Retina (tissue), 1 donor: ENCODE measurements at regions not wholly inside any gene's neighbourhood (a gene's known extent, or its start where the extent isn't known, plus 50 kb on each side); places are given as distances from the start of the nearest gene placed in this dataset.

Experiments
- DNase-seq: peaks from one replicate; pipeline ENCODE4 v3.0.0-alpha.2; 2016

DNA sequence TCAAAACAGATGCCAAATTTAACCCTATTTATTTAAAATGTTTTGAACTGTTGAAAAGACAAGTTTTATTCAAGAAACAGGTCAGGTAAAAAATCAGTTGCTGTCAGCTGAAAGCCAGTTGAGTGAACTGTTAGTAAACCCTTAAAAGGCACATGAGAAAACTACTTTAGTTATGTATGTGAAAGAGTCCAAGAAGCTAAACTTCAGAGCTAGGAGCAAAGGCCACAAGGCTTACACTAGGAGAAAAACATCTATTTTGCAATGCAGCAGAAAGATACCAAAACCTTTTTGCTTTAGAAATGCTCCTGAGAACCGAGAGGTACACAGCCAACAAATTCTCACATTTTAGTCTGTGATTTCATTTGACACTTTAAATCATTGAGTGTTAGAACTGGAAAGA lies 375.2 kb downstream of the FSCB start:
- DNase-seq = no peak

DNA sequence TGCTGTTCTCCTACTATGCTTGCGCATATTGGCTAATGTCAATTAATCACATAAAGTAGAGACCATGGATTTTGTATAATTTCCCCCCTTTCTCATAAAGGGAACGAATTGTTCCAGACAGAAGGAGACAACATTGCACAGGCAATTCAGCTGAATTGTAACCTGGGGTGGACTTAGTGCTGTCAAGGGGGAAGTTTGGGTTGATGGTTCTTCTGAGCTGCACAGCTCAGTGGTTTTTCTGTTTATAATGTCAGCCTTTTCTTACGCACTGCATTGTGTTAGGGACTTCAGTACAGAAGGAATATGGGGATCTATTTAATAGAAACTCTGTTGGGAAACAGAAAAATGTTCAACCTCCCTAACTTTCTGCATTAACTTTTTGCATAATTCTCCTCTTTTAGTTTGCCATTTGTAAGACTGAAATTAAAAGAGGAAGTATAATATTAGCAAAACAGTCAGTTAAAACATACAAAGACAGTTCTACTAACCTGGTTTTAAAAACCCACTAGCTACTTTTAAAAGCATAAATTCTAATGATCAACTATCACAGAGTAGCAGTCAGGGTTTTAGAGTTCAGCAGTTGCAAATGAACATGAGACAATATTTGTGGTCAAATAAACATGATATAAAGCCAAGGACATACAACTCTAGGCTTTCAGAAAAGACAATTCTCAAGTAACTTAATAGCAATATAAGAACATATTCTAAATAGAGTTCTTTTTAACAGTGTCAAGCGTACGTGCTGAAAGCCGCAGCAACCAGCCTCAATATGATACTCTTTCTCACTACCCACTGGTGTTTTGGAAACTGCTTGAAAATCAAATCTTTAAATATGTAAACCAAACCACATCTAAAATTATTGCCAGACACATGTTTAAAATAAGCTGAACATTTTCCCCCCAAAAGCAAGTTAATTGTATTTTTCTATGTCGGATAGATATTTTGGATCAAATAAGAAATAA lies 393.0 kb downstream of the FSCB start:
- no peak for DNase-seq

DNA sequence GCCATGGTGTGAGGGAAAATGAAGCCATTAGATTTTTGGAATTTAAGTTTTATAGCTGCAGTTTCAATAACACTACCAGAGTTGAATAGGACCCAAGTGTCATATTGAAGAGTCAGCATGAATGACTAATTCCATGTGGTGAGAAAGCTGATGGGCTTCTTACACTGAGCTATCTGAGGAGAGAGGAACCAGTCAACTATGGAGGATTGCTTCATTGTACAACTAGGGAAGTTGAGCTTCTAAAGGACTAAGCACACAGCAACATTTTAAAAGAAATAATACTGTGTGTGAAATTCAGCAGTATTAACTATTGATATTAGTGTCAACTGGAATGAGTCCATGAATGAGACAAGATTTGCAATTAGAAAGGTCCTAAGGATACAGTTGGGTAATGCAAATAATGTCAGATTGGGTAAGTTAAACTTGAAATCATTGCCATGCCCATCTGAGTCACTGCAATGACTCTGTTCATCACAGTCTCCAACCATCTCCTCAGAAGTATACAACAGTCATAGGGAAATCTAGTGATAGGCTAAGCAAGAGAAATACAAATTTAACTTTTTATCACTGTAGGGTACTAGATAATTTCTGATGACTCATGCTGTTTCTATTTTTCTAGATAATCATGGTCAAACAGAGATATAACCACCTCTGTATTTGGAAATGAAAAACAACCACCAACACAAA lies 394.2 kb downstream of the FSCB start:
- DNase-seq = no peak

DNA sequence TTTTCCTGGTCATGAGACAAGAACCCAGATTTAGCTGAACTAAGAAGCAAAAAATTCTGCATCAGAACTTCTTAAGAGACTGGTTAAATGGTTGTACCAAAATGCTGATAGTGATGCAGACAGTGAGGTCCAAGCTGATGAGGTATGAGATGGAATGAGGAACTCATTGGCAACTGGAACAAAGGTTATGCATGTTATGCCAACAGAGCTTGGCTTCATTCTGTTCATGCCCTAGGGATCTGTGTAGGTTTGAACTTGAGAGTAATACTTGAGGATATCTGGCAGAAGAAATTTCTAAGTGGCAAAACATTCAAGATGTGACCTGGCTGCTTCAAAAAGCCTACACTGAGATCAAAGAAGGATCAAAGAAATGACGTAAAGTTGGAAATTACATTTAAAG lies 398.0 kb downstream of the FSCB start:
- DNase-seq = no peak

DNA sequence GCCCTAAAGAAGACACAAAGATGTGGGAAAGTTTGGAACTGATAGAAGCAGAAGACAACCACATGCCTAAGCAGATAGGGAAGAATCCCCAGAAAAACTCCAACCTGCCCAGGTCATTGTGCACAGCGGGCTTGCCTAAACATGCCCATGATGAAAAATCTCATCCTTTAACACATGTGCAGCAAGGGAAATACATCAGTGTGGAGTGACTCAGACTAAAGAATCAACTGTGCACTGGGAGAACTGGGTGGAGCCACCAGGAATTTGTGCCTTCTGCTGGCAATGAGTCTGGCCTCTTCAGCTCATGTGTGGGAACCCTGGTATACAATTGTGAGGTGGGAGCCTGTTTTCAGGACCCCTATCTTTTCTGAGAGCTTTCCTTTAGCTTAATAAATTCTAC lies 398.5 kb downstream of the FSCB start:
- no peak for DNase-seq

DNA sequence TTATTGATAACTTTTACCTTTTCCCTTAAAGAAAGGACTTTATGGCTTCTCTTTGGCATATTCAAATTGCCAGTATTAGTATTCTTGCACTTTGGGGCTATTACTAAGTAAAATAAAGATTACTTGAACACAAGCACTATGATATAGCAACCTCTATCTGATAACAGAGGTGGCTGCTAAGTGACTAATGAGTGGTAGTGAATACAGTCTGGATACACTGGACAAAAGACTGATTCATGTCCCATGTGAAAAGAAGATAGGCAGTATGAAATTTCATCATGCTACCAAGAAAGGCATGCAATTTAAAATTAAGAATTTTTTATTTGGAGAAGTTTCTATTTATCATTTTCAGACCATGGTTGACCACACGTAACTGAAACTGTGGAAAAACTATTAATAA lies 399.9 kb downstream of the FSCB start:
- no peak for DNase-seq

DNA sequence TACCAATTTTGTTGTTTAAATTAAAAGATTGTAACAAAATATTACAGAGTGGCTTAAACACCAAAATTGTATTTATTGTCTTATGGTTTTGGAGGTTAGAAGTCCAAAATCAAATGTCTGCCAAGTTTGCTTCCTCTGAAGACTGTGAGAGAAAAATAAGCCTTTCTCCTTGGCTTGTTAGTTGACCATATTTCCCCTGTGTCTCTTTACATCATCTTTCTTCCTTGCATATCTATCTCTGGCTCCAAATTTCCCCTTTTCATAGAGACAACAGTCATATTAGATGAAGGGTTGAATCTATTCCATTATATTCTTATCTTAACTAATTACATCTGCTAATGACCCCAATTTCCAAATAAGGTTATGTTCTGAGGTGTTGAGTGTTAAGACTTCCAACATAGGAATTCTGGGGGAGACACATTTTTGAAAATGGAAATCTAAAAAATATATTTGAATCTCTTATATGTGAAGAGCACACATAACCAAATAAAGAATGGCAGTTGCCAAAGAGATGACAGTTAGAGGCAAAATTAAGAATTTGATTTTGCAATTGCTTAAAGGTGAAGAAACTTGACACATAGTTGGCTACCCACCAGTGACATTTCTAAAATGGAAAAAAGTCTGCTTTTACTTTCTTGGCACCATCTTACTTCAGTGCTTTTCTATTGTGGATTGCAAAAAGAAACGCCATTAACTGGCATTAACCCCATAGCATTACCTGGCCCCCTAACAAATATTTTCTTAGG lies 407.2 kb downstream of the FSCB start:
- no peak for DNase-seq

DNA sequence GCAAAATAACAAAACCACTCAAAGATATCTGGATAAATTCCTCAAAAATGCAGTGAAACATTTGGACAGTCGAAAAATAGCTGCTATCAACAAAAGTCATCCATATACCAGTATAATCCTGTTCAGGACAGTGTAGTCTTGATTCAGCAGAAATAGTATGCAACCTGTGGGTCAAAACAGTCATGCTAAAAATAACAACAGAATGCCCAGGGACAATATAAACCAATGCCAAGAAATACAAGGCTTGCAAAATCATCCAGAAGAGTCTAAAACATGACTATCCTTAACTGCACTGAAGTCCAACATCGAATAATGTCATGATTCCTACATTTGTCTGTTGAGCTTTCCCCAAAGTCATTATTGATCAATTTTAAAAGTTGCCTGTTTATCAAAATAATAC lies 425.9 kb downstream of the FSCB start:
- no peak for DNase-seq

DNA sequence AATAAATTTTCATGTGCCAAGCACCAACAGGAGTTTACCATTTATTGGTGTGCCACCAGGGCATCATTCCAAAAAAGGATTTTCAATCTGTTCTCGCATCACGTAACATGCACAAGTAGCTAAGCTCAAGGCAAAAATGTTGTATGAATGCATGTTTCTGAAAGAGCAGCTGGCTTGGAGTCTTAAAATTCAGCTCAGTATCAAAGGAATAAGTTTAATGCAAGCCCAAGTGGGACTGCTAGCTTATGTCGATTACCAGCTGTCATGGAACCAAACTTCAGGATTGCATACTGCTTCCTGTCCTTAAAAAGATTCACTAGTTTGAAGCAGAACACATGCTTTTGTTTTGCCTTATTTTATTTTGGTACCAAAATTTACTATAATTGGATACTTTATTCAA lies 437.0 kb downstream of the FSCB start:
- DNase-seq = no peak

DNA sequence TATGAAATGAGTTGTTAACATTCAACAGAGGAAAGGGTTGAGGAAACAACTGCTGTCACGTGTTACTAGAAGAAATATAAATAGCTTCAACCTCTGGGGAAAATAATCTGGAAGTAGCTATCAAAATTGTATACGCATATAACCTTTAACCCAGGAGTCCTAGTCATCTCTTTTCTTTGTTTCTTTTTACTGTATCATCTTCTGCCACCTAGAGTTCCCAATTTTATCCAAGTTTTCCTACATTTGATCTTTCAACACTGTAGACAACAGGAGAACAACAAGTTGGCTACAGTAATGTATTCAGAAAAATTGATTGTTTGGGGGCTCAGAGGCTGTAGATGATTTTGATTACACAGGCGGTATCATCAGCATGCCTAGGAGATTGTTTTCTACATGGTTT lies 453.7 kb downstream of the FSCB start:
- DNase-seq = no peak

DNA sequence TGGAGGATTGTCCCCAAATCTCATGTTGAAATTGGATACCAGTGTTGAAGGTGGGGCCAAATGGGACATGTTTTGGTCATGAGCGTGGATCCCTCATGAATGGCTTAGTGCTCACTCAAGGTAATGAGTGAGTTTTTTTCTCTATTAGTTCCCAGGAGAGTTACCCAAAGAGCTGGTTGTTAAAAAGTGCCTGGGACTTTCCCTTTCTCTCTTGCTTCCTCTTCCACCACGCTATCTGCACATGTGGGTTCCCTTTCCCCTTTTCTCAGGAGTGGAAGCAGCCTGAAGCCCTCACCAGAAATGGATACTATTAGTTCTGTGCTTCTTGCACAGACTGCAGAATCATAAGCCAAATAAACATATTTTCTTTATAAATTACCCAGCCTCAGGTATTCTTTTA lies 465.4 kb downstream of the FSCB start:
- DNase-seq = no peak

DNA sequence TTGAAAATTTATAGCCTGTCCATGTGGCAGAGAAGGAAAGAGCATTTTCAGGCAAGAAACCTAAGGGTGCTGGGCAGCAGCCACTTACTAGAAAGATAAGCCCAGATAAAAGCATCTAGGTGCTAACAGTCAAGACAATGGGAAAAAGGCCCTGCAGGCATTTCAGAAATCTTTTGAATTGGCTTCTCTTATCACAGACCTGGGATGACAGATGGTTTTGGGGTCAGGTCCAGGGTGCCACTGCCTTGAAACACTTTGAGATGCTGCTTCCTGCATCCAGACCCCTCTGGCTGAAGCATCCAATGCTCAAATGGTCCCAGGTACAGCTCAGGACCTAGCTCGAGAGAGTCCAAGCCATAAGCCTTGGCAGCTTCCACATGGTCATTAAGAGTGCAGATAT lies 466.5 kb downstream of the FSCB start:
- DNase-seq = no peak

DNA sequence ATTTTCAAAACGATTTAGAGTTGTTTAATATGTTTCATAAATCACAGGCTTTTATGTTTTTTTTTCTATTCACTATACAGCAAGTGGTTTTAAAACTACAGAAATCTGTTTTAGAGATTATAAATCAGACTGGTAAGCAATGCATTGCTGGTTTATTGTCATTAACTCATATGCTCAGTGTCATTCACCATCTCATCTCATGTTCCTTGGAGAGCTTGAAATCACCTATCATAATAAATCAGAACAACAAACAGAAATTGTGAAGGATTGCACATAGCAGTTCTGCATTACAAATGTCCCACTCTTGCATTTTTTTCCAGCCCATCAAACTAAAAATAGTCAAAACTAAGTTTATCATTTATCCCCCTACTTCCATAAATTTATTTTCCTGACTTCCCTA lies 470.8 kb downstream of the FSCB start:
- DNase-seq = no peak

DNA sequence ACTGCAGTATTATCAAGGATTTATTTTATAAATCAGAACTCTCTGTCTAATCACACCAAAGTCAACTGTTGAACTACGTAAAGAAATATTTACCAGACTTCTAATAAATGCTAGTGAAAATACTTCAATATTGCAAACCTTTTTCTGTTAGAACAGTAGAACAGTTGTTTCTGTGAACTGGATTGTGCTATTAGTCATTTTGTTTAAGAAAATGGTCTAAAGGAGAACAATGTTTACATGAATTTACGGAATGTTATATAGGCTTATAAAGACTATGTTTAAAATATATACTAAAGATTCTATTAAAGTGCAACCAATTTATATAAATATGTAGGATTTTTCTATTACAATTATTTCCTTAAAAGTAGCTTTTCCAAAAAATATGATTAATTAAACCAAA lies 471.4 kb downstream of the FSCB start:
- no peak for DNase-seq

DNA sequence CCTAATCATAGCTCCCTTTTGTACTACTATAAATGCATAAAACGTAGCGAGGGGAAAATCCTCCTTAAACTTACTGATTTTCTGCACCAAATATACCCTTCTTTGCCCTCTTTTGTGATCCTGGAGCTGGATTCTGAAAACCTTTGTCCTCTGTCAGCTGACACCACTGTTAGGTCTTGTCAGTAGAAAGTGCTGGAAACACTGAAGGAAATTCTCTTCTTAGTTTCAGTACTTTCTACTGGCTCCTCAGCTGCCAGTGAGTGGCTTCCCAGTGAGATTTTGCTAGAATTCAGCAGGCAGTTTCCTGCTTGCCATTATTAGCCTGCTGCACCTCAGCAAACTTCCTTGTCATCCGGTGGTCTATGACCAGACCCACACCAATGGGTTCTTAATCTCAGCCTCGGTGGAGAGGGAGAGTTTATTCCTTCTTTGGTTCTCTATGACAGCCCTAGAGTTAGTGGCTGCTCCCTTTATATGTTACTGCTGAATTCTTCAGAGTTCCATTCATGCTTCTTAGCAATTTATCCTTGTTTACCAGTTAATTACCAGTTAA lies 476.2 kb downstream of the FSCB start:
- DNase-seq = no peak

DNA sequence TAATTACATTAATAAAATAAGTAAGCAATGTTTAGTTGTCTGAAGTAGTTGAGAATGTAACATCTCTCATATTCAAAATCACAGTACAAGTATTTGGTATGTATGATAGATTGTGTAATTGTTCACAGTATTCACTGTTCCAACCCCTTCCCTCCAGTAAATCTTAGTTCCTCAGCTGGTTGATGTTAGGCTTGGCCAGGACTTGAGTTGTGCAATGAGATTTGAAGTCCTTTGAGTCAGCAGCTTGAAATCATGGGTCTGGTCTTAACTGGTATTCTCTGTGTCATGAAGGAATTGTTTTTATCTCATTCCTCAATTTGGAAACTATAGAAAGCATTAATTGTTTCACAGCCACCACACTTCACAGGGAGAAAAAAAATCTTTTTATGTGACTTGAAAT lies 477.1 kb downstream of the FSCB start:
- no peak for DNase-seq

DNA sequence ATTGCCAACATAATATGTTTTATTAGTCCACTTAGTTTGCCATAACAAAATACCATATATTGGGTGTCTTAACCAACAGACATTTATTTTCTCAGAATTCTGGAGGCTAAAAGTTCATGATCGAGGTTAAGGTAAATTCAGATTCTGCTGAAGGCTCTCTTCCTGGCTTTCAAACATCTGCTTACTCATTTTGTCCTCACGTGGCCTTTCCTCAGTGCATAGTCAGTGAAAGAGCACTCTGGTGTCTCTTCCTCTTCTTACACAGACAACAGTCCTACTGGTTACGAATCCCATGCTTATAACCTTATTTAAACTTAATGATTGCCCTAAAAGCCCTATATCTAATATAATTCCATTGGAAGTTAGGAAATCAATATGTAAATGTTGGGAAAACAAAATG lies 479.7 kb downstream of the FSCB start:
- no peak for DNase-seq

DNA sequence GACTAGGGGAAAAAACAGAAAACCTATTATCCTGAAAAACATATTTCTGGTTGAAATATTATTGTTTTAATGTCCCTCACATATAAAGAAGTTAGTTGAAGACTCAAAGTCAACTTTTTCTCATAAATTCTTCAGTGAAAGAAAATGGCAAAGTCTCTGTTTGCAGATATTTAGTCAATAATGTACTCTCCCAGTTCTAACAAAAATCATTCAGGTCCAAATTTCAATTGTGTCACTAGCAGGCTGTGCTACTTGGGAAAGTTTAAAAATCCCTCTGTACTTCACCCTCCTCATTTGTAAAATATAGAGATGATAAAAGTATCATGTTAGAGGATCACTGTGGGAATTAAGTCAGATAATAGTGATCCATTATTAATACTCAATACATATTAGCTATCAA lies 496.5 kb downstream of the FSCB start:
- no peak for DNase-seq

DNA sequence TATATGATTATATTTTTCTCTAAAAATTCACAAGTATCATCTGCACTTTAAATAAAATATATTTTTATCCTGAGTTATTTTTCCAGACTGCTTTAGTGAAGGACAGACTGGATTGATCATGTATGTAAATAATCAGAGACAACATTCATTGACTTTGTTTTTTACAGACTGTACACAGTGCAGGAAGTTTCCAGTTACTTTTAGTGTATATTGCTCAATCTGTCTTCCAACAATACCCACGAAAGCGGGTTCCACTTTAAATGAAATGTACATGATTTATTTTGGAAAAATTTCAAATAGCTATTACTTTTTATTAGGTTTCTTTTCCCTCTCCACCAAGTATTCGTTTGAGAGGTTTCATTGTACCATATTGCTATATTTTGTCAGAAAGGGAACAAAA lies 497.0 kb downstream of the FSCB start:
- DNase-seq = no peak

DNA sequence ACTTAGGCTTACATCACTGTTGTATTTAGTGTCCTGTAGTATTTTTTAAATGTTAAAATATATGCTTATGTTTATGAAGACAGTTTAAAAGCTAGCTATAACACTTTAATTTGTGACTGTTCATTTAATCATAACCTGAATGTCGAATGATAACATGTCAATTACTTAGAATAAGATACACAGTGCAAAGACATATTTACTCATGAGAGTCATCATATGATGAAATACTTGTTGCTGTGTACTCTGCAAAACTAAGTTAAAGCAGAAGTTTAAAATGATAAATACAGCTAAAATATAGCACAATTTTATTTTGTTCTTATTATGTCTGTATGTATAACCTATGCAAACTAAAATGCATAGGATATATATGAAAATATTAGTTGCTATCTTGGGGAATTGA lies 497.4 kb downstream of the FSCB start:
- no peak for DNase-seq

DNA sequence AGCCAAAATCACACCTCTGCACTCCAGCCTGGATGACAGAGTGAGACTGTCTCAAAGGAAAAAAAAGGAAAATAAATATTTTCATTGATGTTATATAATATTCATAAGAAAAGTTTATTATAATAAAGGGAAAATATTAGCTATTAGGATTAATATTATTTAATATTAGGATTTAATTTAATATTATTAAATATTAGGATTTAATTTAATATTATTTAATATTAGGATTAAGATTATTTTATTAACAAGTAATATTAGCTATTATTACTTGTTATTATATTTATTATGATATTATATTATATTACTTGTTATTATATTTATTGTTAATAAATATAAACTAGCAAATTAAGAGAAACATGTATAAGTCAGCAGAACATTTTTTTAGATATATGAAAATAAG lies 518.1 kb downstream of the FSCB start:
- DNase-seq = no peak

DNA sequence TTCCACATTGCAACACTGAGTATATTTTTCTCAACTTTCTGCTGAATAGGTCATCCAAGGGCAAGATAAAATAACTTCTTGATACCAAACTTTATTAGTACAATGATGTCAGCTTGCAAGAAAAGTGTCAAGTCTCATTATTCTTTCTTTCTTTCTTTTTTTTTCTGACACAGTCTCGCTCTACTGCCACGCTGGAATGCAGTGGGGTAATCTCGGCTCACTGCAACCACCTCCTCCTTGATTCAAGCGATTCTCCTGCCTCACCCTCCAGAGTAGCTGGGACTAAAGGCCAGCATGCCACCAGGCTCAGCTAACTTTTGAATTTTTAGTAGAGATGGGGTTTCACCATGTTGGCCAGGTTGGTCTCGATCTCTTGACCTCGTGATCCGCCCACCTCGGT lies 523.4 kb downstream of the FSCB start:
- no peak for DNase-seq

DNA sequence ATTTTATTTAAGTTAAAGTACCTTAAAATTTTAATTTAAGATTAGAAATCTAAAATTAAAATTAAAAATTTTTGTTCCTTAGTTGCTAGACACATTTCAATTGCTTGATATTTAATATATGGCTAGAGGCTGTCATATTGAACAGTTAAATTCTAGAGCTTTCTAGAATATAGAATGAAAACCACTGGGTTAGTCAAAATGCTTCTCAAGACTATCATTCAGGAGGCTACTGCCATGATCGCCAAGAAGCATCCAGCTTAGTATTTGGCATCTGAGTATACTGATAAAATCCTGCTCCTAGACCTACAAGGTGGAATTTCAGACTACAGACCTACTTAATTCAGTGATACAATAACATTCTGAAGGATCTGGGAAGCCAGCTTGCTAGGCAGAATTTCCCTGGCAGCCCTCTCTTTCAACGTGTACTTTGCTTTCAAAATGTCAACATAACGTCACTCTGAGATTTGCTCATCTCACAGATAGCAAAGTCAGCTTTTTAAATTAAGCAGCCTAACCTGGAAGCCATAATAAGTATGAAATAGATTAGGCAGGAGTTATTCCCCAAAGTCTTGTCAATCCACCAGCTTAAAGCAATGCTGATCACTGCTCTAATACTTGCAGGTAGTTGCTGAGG lies 525.8 kb downstream of the FSCB start:
- no peak for DNase-seq
